ENCODE measurements at regions not wholly inside any gene's neighbourhood (a gene's known extent, or its start where the extent isn't known, plus 50 kb on each side); places are given as distances from the start of the nearest gene placed in this dataset.
"Not testable (repeated sequence)": the region's sequence is repeated elsewhere in the genome, so short reads cannot be mapped to it uniquely, and the experiment has no call there.

GRCh38 chr3:118641608-118642007 lies 393.0 kb downstream of the IGSF11 start:
- H3K27me3 ChIP-seq (replicated peaks; ENCODE audit: control insufficient read depth, insufficient read depth, low read length): no peaks in the 10 kb centered on the region
- H3K4me1 ChIP-seq: no peaks in the 10 kb centered on the region
- Mint-ChIP-seq H3K9me3 (ENCODE audit: unreplicated experiment) (no peaks in the 10 kb centered on the region), H3K27me3 (ENCODE audit: insufficient read depth, unreplicated experiment) (no peaks in the 10 kb centered on the region), H3K27ac (ENCODE audit: unreplicated experiment) (no peak overlapping the region), H3K4me1 (ENCODE audit: low read depth, unreplicated experiment) (no peaks in the 10 kb centered on the region), H3K4me3 (ENCODE audit: unreplicated experiment) (no peak overlapping the region), H3K36me3 (ENCODE audit: insufficient read depth, unreplicated experiment) (no peaks in the 10 kb centered on the region)
- BruUV-seq (replicated peaks): no TSS peak
- no peaks in the 10 kb centered on the region for H3K9me3 ChIP-seq
- CTCF ChIA-PET: no interaction called here
- POLR2A ChIA-PET: no interaction called here
- no peaks in the 10 kb centered on the region for H3K36me3 ChIP-seq (ENCODE audit: control insufficient read depth, insufficient read depth, low read length)
- TF ChIP-seq CTCF (IDR thresholded peaks at IDR 0.05; ENCODE audit: insufficient read depth in 1 of 2, low read depth in 1 of 2, low read length in 1 of 2, severe bottlenecking in 1 of 2, unreplicated experiment in 1 of 2): no peak
- DNase-seq: peak in 1 of 2 experiments; percentile 38
- no peak overlapping the region for H3K4me3 ChIP-seq (ENCODE audit: low read depth, low read length)
- intact Hi-C loops (cut with micrococcal nuclease; ENCODE audit: unreplicated experiment): no loop called here

- Histone ChIP-seq H3K9me3 (no peaks in the 10 kb centered on the region), H3K4me3 (ENCODE audit: low read depth, low read length) (no peak overlapping the region), H3K27me3 (replicated peaks; ENCODE audit: control insufficient read depth, insufficient read depth, low read length) (no peaks in the 10 kb centered on the region), H3K4me1 (no peaks in the 10 kb centered on the region), H3K36me3 (ENCODE audit: control insufficient read depth, insufficient read depth, low read length) (no peaks in the 10 kb centered on the region)
- Mint-ChIP-seq H3K4me3 (ENCODE audit: unreplicated experiment) (no peak overlapping the region), H3K36me3 (ENCODE audit: insufficient read depth, unreplicated experiment) (no peaks in the 10 kb centered on the region), H3K27me3 (ENCODE audit: insufficient read depth, unreplicated experiment) (no peaks in the 10 kb centered on the region), H3K4me1 (ENCODE audit: low read depth, unreplicated experiment) (no peaks in the 10 kb centered on the region), H3K9me3 (ENCODE audit: unreplicated experiment) (no peaks in the 10 kb centered on the region), H3K27ac (ENCODE audit: unreplicated experiment) (no peak overlapping the region)
- CTCF ChIA-PET: interaction anchor here (1.0 kb wide), 1 partner anchor 34 kb away, joined by 4 read pairs; no protein-coding TSS in a partner anchor
- intact Hi-C loops (cut with micrococcal nuclease; ENCODE audit: unreplicated experiment): no loop called here
- POLR2A ChIA-PET: no interaction called here
- peak in 1 of 2 experiments; percentile 13 for DNase-seq
- no peak for TF ChIP-seq CTCF (IDR thresholded peaks at IDR 0.05; ENCODE audit: insufficient read depth in 1 of 2, low read depth in 1 of 2, low read length in 1 of 2, severe bottlenecking in 1 of 2, unreplicated experiment in 1 of 2)
- no TSS peak for BruUV-seq (replicated peaks)
Observed at GRCh38 chr3:118671192-118671591, 363.5 kb downstream of the IGSF11 start.

- no peaks in the 10 kb centered on the region for H3K4me1 ChIP-seq
- no peak for DNase-seq
- no peaks in the 10 kb centered on the region for H3K27me3 ChIP-seq (replicated peaks; ENCODE audit: control insufficient read depth, insufficient read depth, low read length)
- ChIA-PET POLR2A (no interaction called here), CTCF (no interaction called here)
- no peaks in the 10 kb centered on the region for H3K9me3 ChIP-seq
- Mint-ChIP-seq H3K36me3 (ENCODE audit: insufficient read depth, unreplicated experiment) (no peaks in the 10 kb centered on the region), H3K27ac (ENCODE audit: unreplicated experiment) (no peak overlapping the region), H3K4me1 (ENCODE audit: low read depth, unreplicated experiment) (no peaks in the 10 kb centered on the region), H3K9me3 (ENCODE audit: unreplicated experiment) (no peaks in the 10 kb centered on the region), H3K4me3 (ENCODE audit: unreplicated experiment) (no peak overlapping the region), H3K27me3 (ENCODE audit: insufficient read depth, unreplicated experiment) (no peaks in the 10 kb centered on the region)
- intact Hi-C loops (cut with micrococcal nuclease; ENCODE audit: unreplicated experiment): no loop called here
- no peaks in the 10 kb centered on the region for H3K36me3 ChIP-seq (ENCODE audit: control insufficient read depth, insufficient read depth, low read length)
- H3K4me3 ChIP-seq (ENCODE audit: low read depth, low read length): no peak overlapping the region
- BruUV-seq (replicated peaks): no TSS peak
- no peak for TF ChIP-seq CTCF (IDR thresholded peaks at IDR 0.05; ENCODE audit: insufficient read depth in 1 of 2, low read depth in 1 of 2, low read length in 1 of 2, severe bottlenecking in 1 of 2, unreplicated experiment in 1 of 2)
Observed at GRCh38 chr3:118675305-118675704, 359.3 kb downstream of the IGSF11 start.

- CTCF ChIA-PET; intact Hi-C loops (cut with micrococcal nuclease; ENCODE audit: unreplicated experiment); H3K9me3 ChIP-seq; POLR2A ChIA-PET; H3K4me1 ChIP-seq; H3K27ac Mint-ChIP-seq (ENCODE audit: unreplicated experiment); DNase-seq; H3K4me1 Mint-ChIP-seq (ENCODE audit: low read depth, unreplicated experiment); H3K36me3 Mint-ChIP-seq (ENCODE audit: insufficient read depth, unreplicated experiment); H3K4me3 Mint-ChIP-seq (ENCODE audit: unreplicated experiment); H3K27me3 ChIP-seq (replicated peaks; ENCODE audit: control insufficient read depth, insufficient read depth, low read length); H3K27me3 Mint-ChIP-seq (ENCODE audit: insufficient read depth, unreplicated experiment); H3K4me3 ChIP-seq (ENCODE audit: low read depth, low read length); BruUV-seq (replicated peaks); H3K36me3 ChIP-seq (ENCODE audit: control insufficient read depth, insufficient read depth, low read length): not testable (repeated sequence)
- peaks cover 16% of the 10 kb centered on the region for H3K9me3 Mint-ChIP-seq (ENCODE audit: unreplicated experiment)
Observed at GRCh38 chr3:118678663-118679062, 356.0 kb downstream of the IGSF11 start.
